Left ventricle myocardium inferior (tissue), 1 donor: ENCODE measurements at regions not wholly inside any gene's neighbourhood (a gene's known extent, or its start where the extent isn't known, plus 50 kb on each side); places are given as distances from the start of the nearest gene placed in this dataset.

Experiments
- DNase-seq: peaks from one replicate; pipeline ENCODE4 v3.0.0-alpha.2; 2020
- H3K27ac ChIP-seq: fragments of 200-600 bp; replicated peaks from 2 replicates; pipeline ENCODE4 v1.8.0; 2021
- H3K27me3 ChIP-seq: fragments of 200-600 bp; 2 replicates; pipeline ENCODE4 v1.8.0; 2021; ENCODE audit warnings: low read depth
- H3K36me3 ChIP-seq: fragments of 200-600 bp; 2 replicates; pipeline ENCODE4 v1.8.0; 2021
- H3K4me1 ChIP-seq: fragments of 200-600 bp; 2 replicates; pipeline ENCODE4 v1.8.0; 2021
- H3K4me3 ChIP-seq: fragments of 200-600 bp; 2 replicates; pipeline ENCODE4 v1.8.0; 2021; ENCODE audit warnings: mild to moderate bottlenecking, moderate library complexity
- H3K9me3 ChIP-seq: fragments of 200-600 bp; replicated peaks from 2 replicates; pipeline ENCODE4 v1.8.0; 2021
- intact Hi-C: fragments of 100-400 bp; cut with micrococcal nuclease; formaldehyde crosslinking; loops from one replicate; pipeline ENCODE4 v1.11.0; 2022
- TF ChIP-seq, protein P1 (sequence below): fragments of 200-600 bp; IDR thresholded peaks from 2 replicates; pipeline ENCODE4 v1.8.0; 2021; ENCODE audit warnings: antibody characterized with exemption, mild to moderate bottlenecking, borderline replicate concordance
- donor health status: DM: no; HTN: yes; CAD: no; lungs with severe emphysema.

DNA sequence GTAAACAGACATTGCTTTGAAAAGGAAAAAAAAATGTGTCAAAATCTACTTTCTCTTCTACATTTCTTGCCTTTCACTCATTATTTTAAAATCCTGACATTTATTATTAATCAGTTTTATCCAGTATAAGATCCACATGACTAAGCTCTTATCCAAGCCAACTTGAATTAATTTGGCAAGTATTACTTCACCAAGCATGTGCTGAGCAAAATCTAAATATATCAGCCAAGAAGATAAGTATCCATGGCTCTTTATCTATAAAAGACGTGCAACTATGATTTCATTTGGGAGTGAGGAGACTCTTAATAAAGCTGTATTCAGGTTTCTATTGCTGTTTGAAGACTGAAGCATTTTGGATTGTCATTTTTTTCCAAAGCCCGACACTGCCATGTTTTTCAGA lies 221.3 kb downstream of the TRIM36 start:
- no peak overlapping the region for H3K27ac ChIP-seq
- intact Hi-C loops, result no loop called here
- no peaks in the 10 kb centered on the region for H3K36me3 ChIP-seq
- H3K4me3 ChIP-seq, result no peak overlapping the region
- H3K4me1 ChIP-seq, result no peaks in the 10 kb centered on the region
- H3K27me3 ChIP-seq, result no peaks in the 10 kb centered on the region
- no peak for DNase-seq
- peaks cover 7% of the 10 kb centered on the region for H3K9me3 ChIP-seq
- TF ChIP-seq, protein P1, sequence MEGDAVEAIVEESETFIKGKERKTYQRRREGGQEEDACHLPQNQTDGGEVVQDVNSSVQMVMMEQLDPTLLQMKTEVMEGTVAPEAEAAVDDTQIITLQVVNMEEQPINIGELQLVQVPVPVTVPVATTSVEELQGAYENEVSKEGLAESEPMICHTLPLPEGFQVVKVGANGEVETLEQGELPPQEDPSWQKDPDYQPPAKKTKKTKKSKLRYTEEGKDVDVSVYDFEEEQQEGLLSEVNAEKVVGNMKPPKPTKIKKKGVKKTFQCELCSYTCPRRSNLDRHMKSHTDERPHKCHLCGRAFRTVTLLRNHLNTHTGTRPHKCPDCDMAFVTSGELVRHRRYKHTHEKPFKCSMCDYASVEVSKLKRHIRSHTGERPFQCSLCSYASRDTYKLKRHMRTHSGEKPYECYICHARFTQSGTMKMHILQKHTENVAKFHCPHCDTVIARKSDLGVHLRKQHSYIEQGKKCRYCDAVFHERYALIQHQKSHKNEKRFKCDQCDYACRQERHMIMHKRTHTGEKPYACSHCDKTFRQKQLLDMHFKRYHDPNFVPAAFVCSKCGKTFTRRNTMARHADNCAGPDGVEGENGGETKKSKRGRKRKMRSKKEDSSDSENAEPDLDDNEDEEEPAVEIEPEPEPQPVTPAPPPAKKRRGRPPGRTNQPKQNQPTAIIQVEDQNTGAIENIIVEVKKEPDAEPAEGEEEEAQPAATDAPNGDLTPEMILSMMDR, result no peak

DNA sequence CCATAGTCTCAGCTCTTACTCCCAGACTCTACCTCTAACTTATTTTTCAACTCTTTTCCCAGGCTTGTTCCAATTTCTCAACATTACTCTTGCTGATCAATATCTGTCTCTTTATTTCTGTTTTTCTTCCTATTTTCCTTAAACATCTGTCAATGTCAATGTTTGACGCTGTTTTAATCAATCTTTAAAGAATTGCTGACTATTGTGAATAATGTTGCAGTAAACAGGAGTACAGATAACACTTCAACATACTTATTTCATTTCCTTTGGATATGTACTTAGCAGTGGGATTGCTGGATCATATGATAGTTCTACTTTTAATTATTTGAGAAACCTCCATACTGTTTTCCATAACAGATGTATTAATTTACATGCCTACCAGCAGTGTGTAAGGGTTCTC lies 229.0 kb downstream of the TRIM36 start:
- intact Hi-C loops, result no loop called here
- no peaks in the 10 kb centered on the region for H3K27me3 ChIP-seq
- TF ChIP-seq, protein P1, result no peak

DNA sequence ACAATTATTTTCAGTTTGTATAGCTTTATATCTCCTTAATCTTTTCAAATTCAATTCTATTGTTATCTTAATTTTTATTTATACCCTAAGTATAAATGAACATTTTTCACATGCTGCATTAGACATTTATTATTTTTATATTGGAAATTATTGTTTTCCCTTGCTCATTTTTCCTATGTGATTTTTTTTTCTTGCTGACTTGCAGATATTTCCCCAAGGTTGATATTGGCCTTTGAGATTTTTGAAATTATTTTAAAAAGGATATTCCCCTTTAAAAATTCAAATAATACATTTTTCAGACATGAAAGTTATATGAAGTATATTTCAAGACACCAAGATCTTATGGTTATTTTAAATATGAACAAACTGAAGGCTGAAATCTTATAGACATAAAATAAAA lies 234.2 kb downstream of the TRIM36 start:
- TF ChIP-seq, protein P1, result no peak
- Histone ChIP-seq H3K27me3 (no peaks in the 10 kb centered on the region), H3K27ac (no peak overlapping the region), H3K9me3 (peaks cover 25% of the 10 kb centered on the region), H3K36me3 (no peaks in the 10 kb centered on the region), H3K4me3 (no peak overlapping the region), H3K4me1 (no peaks in the 10 kb centered on the region)
- DNase-seq, result no peak
- intact Hi-C loops, result no loop called here

More for the DNA sequence above, 229.0 kb downstream of the TRIM36 start:
- Histone ChIP-seq H3K9me3 (peaks cover 37% of the 10 kb centered on the region), H3K27ac (no peak overlapping the region), H3K4me1 (no peaks in the 10 kb centered on the region), H3K36me3 (no peaks in the 10 kb centered on the region), H3K4me3 (no peak overlapping the region)
- DNase-seq, result no peak

DNA sequence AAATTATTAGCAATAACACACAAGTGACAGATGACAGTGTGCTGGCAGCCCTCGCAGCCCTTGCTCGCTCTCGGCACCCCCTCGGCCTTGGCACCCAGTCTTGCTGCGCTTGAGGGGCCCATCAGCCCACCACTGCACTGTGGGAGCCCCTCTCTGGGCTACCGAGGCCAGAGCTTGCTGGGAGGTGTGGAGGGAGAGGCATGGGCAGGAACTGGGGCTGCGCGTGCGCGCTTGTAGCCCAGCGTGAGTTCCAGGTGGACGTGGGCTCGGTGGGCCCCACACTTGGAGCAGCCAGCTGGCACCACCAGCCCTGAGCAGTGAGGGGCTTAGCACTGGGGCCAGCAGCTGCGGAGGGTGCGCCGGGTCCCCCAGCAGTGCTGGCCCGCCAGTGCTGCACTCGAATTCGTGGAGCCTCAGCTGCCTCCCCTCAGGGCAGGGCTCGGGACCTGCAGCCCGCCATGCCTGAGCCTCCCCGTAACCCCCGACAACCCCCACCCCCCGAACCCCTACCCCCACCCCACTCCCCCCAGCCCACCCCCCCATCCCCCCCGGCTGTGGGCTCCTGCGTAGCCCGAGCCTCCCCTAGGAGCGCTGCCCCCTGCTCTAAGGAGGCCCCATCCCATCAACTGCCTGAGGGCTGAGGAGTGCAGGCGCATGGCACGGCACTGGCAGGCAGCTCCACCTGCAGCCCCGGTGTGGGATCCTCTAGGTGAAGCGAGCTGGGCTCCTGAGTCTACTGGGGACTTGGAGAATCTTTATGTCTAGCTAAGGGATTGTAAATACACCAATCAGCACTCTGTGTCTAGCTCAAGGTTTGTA lies 240.9 kb downstream of the TRIM36 start:
- peaks cover 18% of the 10 kb centered on the region for H3K9me3 ChIP-seq
- DNase-seq, result no peak
- H3K4me1 ChIP-seq, result no peaks in the 10 kb centered on the region
- no peak overlapping the region for H3K27ac ChIP-seq
- intact Hi-C loops, result no loop called here
- H3K27me3 ChIP-seq, result no peaks in the 10 kb centered on the region
- TF ChIP-seq, protein P1, result no peak
- H3K36me3 ChIP-seq, result no peaks in the 10 kb centered on the region
- H3K4me3 ChIP-seq, result no peak overlapping the region

DNA sequence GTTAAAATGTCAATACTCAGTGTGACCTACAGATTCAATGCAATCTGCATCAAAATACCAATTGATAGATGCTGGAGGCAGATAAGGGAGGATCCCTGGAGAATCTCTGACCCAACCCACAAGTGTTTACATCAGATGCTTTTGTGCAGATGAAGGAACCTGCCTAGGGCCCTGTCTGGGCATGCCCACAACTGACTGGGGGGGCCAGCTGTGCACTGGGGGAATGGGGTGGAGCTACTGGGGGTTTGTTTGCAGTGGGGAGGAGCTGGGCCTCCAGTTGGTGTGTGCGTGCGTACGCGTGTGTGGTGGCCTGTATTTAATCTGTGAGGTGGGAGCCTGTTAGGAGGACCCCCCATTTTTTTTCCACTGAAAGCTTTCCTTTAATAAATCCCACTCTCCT lies 244.9 kb downstream of the TRIM36 start:
- H3K36me3 ChIP-seq, result no peaks in the 10 kb centered on the region
- intact Hi-C loops, result no loop called here
- no peak overlapping the region for H3K27ac ChIP-seq
- H3K4me1 ChIP-seq, result no peaks in the 10 kb centered on the region
- H3K27me3 ChIP-seq, result no peaks in the 10 kb centered on the region
- DNase-seq, result no peak
- H3K4me3 ChIP-seq, result no peak overlapping the region
- H3K9me3 ChIP-seq, result peaks cover 18% of the 10 kb centered on the region
- TF ChIP-seq, protein P1, result no peak
